ENCODE measurements at regions not wholly inside any gene's neighbourhood (a gene's known extent, or its start where the extent isn't known, plus 50 kb on each side); places are given as distances from the start of the nearest gene placed in this dataset.

GRCh38 chr1:195799016-195799415 lies 809.2 kb downstream of the KCNT2 start:
- no peak for TF ChIP-seq CTCF (IDR thresholded peaks at IDR 0.05; ENCODE audit: low read depth, low read length, poor library complexity, severe bottlenecking)
- no peak for TF ChIP-seq EZH2phosphoT487 (IDR thresholded peaks at IDR 0.05; ENCODE audit: borderline replicate concordance, low read length)
